ENCODE measurements at regions not wholly inside any gene's neighbourhood (a gene's known extent, or its start where the extent isn't known, plus 50 kb on each side); places are given as distances from the start of the nearest gene placed in this dataset.

- TF ChIP-seq EZH2phosphoT487 (IDR thresholded peaks at IDR 0.05; ENCODE audit: low read depth) (no peak), CTCF (IDR thresholded peaks at IDR 0.05; ENCODE audit: low read depth, low read length) (no peak)
Observed at GRCh38 chr11:71124127-71124526, 128.2 kb downstream of the SHANK2 start.

All from OCI-LY3 (cell line).